Smooth muscle cell (in vitro differentiated cells): ENCODE measurements at regions not wholly inside any gene's neighbourhood (a gene's known extent, or its start where the extent isn't known, plus 50 kb on each side); places are given as distances from the start of the nearest gene placed in this dataset.

Experiments
- DNase-seq: peaks from one replicate; lab custom pipeline; 2025; ENCODE audit not compliant: unreplicated experiment; lab: John Stamatoyannopoulos, UW
- H2AFZ ChIP-seq: fragments of 200-600 bp; sonication (generic); 2 replicates; pipeline ENCODE4 v1.6.0; 2016; ENCODE audit warnings: antibody characterized with exemption, low read depth, mild to moderate bottlenecking
- H3F3A ChIP-seq: fragments of 200-600 bp; sonication (generic); 2 replicates; pipeline ENCODE4 v1.6.0; 2017; ENCODE audit warnings: antibody characterized with exemption, low read depth
- H3K27ac ChIP-seq: fragments of 200-600 bp; sonication (generic); 2 replicates; pipeline ENCODE4 v1.5.1; 2016; ENCODE audit warnings: low read depth, mild to moderate bottlenecking
- H3K27me3 ChIP-seq: fragments of 200-600 bp; sonication (generic); 2 replicates; pipeline ENCODE4 v1.6.1; 2016; ENCODE audit warnings: low read depth, mild to moderate bottlenecking
- H3K36me3 ChIP-seq: fragments of 200-600 bp; sonication (generic); 2 replicates; pipeline ENCODE4 v1.5.1; 2016; ENCODE audit warnings: low read depth
- H3K4me1 ChIP-seq: fragments of 200-600 bp; sonication (generic); 2 replicates; pipeline ENCODE4 v1.5.1; 2016; ENCODE audit warnings: low read depth
- H3K4me2 ChIP-seq: fragments of 200-600 bp; sonication (generic); 2 replicates; pipeline ENCODE4 v1.6.0; 2016; ENCODE audit warnings: mild to moderate bottlenecking
- H3K4me3 ChIP-seq: fragments of 200-600 bp; sonication (generic); 2 replicates; pipeline ENCODE4 v1.5.1; 2016; ENCODE audit warnings: mild to moderate bottlenecking
- H3K79me2 ChIP-seq: fragments of 200-600 bp; sonication (generic); 2 replicates; pipeline ENCODE4 v1.6.0; 2016; ENCODE audit warnings: low read depth, mild to moderate bottlenecking
- H3K9ac ChIP-seq: fragments of 200-600 bp; sonication (generic); 2 replicates; pipeline ENCODE4 v1.6.0; 2016; ENCODE audit warnings: low read depth
- H3K9me3 ChIP-seq: fragments of 200-600 bp; sonication (generic); replicated peaks from 2 replicates; pipeline ENCODE4 v1.5.1; 2016; ENCODE audit warnings: low read depth
- H4K20me1 ChIP-seq: fragments of 200-600 bp; sonication (generic); 2 replicates; pipeline ENCODE4 v1.6.0; 2016; ENCODE audit warnings: low read depth
- WGBS: methylation state at CpG from one replicate; pipeline ENCODE4 v1.1.7; 2016; ENCODE audit warnings: low lambda C conversion rate; 5-methylcytosine and 5-hydroxymethylcytosine counted together
- TF ChIP-seq, protein P1 (sequence below): fragments of 200-600 bp; sonication (generic); IDR thresholded peaks from 2 replicates; pipeline ENCODE4 v1.5.1; 2017; ENCODE audit warnings: borderline replicate concordance, mild to moderate bottlenecking, antibody characterized with exemption; ENCODE audit not compliant: insufficient read depth, poor library complexity, severe bottlenecking

DNA sequence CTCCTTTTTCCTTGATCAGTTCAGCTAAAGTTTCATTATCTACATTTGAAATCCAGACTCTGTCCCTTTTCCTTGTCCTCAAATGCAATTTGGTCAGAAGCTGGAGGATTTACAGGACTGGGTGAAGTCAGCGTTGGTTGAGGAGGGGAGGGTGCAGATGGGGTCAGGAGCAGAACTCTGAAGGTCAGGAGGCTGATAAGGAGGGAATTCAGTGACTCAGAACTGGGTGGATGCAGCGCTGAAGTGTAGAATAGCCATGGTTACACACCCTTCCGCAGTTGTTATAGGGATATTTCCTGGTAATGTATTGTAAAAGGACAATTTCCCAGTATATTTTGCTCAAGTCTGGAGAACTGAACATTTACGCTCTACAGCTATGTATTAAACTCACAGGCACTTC lies 133.1 kb upstream of the FOXA2 start:
- 37% methylated on average over 4 of the region's 4 CpGs for WGBS
- peak overlapping the region; percentile 58 for H3K4me2 ChIP-seq
- H4K20me1 ChIP-seq, result no peaks in the 10 kb centered on the region
- no peak overlapping the region for H2AFZ ChIP-seq
- no peaks in the 10 kb centered on the region for H3K9me3 ChIP-seq
- H3K4me1 ChIP-seq, result no peaks in the 10 kb centered on the region
- H3K79me2 ChIP-seq, result no peaks in the 10 kb centered on the region
- no peak overlapping the region for H3K4me3 ChIP-seq
- H3F3A ChIP-seq, result no peaks in the 10 kb centered on the region
- no peaks in the 10 kb centered on the region for H3K36me3 ChIP-seq
- peaks cover 4% of the 10 kb centered on the region for H3K27me3 ChIP-seq
- TF ChIP-seq, protein P1, sequence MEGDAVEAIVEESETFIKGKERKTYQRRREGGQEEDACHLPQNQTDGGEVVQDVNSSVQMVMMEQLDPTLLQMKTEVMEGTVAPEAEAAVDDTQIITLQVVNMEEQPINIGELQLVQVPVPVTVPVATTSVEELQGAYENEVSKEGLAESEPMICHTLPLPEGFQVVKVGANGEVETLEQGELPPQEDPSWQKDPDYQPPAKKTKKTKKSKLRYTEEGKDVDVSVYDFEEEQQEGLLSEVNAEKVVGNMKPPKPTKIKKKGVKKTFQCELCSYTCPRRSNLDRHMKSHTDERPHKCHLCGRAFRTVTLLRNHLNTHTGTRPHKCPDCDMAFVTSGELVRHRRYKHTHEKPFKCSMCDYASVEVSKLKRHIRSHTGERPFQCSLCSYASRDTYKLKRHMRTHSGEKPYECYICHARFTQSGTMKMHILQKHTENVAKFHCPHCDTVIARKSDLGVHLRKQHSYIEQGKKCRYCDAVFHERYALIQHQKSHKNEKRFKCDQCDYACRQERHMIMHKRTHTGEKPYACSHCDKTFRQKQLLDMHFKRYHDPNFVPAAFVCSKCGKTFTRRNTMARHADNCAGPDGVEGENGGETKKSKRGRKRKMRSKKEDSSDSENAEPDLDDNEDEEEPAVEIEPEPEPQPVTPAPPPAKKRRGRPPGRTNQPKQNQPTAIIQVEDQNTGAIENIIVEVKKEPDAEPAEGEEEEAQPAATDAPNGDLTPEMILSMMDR, result no peak
- no peak for DNase-seq
- no peak overlapping the region for H3K9ac ChIP-seq
- peak overlapping the region; percentile 88 for H3K27ac ChIP-seq

DNA sequence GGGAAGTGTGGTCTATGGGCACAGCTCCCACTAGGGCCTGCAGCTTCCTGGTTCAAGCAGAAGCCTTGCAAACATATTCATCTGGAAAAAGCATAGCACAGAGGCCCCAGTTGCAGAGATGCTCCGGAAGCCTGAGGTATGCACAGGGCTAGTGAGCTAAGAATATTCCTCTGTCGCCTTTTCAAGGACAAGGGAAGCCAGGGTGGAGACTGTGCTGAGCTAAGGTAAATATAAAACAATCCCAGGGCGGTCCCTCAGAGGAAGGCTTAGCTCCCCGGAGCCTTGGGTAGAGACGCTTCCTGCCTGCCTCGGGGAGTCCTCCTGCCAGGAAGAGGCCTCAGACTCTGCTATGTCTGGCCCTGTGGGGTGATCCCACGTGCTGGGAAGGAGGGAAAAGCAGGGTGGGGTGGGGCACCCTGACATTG lies 134.8 kb upstream of the FOXA2 start:
- DNase-seq, result no peak
- 57% methylated on average over 7 of the region's 7 CpGs for WGBS

DNA sequence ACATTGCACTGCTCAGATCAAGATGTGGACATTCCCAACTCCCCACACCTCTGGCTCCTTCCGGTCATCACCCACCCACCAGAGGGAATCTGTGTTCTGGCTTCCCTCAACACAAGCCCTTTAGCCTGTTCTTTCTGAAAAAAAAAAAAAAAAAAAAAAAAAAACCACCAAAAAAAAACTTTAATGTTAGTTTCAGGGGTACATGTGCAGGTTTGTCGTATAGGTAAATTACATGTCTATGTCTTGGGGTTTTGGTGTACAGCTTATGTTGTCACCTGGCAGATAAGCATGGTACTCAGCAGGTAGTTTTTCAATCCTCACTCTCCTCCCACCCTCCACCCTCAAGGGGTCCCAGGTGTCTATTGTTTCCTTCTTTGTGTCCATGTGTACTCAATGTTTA lies 135.8 kb upstream of the FOXA2 start:
- Histone ChIP-seq H3K27ac (no peak overlapping the region), H3F3A (no peaks in the 10 kb centered on the region), H3K4me2 (no peak overlapping the region), H3K4me1 (no peaks in the 10 kb centered on the region), H3K9me3 (no peaks in the 10 kb centered on the region), H3K9ac (no peak overlapping the region), H2AFZ (no peak overlapping the region), H3K4me3 (no peak overlapping the region), H3K79me2 (no peaks in the 10 kb centered on the region), H3K27me3 (peaks cover 4% of the 10 kb centered on the region), H3K36me3 (no peaks in the 10 kb centered on the region), H4K20me1 (no peaks in the 10 kb centered on the region)
- no peak for DNase-seq
- TF ChIP-seq, protein P1, result no peak
- 83% methylated on average over 2 of the region's 2 CpGs for WGBS

More for the DNA sequence above, 134.8 kb upstream of the FOXA2 start:
- no peak overlapping the region for H3K4me3 ChIP-seq
- H2AFZ ChIP-seq, result no peak overlapping the region
- H3K4me2 ChIP-seq, result no peak overlapping the region
- H3K4me1 ChIP-seq, result no peaks in the 10 kb centered on the region
- peaks cover 4% of the 10 kb centered on the region for H3K27me3 ChIP-seq
- no peaks in the 10 kb centered on the region for H4K20me1 ChIP-seq
- TF ChIP-seq, protein P1, result no peak
- H3K36me3 ChIP-seq, result no peaks in the 10 kb centered on the region
- H3K9me3 ChIP-seq, result no peaks in the 10 kb centered on the region
- H3F3A ChIP-seq, result no peaks in the 10 kb centered on the region
- H3K79me2 ChIP-seq, result no peaks in the 10 kb centered on the region
- H3K9ac ChIP-seq, result no peak overlapping the region
- no peak overlapping the region for H3K27ac ChIP-seq

DNA sequence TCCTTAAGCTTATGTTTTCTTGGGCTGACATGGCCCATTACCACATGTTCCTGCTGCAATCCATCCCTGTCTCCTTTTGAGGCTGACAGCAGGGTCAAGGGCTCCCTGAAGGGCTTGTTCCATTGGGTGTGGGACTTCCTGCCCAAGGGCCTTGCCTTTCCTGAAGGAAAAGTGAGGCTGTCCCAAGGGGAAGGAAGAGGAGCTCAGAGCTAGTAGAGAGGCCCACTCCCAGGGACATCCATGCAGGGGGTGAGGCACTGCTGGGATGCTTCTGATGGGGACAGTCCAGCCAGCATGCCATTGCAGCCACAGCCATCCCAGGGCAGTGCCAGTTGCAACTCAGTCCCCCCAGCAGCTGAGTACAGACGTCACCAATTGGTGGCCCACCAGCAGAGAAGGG lies 138.4 kb upstream of the FOXA2 start:
- H4K20me1 ChIP-seq, result no peaks in the 10 kb centered on the region
- peaks cover 4% of the 10 kb centered on the region for H3K27me3 ChIP-seq
- no peak overlapping the region for H3K4me3 ChIP-seq
- H3K79me2 ChIP-seq, result no peaks in the 10 kb centered on the region
- no peaks in the 10 kb centered on the region for H3K4me1 ChIP-seq
- TF ChIP-seq, protein P1, result no peak
- H3K4me2 ChIP-seq, result no peak overlapping the region
- no peak overlapping the region for H2AFZ ChIP-seq
- no peak overlapping the region for H3K9ac ChIP-seq
- DNase-seq, result no peak
- H3K36me3 ChIP-seq, result no peaks in the 10 kb centered on the region
- H3F3A ChIP-seq, result no peaks in the 10 kb centered on the region
- WGBS, result 63% methylated on average over 1 of the region's 1 CpG
- H3K9me3 ChIP-seq, result no peaks in the 10 kb centered on the region
- H3K27ac ChIP-seq, result no peak overlapping the region
